ENCODE measurements at regions not wholly inside any gene's neighbourhood (a gene's known extent, or its start where the extent isn't known, plus 50 kb on each side); places are given as distances from the start of the nearest gene placed in this dataset.

DNA sequence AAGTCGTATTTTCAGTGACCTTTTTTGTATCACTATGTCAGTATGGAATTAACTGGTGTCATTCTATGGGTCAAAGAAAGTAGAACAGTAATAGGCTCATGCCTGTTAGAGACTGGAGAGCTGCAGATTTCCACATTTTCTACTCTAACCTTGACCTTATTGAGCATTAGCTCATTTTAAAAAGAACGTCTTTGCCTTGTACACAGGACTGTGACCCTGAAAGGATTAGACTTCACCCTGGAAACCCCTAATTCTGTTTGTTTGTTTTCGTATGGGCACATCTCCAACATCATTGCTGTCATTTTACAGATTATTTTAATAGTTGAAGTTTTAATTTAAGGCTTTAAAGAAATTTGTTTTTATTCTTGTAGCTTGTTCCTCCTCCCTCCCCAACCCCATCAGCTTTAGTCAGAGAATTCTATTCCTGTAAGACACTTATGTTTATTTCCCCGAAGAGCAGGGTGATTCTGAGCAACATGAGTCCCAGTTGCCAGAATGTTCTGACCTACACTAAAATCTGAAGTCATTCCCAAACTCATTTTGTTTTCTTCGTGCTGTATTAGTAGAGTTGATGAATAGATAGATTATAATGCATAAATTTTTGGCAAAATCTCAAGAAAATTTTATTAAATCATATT lies 451.3 kb downstream of the FOXG1 start:
- no peak for DNase-seq (ENCODE audit: low read depth)

DNA sequence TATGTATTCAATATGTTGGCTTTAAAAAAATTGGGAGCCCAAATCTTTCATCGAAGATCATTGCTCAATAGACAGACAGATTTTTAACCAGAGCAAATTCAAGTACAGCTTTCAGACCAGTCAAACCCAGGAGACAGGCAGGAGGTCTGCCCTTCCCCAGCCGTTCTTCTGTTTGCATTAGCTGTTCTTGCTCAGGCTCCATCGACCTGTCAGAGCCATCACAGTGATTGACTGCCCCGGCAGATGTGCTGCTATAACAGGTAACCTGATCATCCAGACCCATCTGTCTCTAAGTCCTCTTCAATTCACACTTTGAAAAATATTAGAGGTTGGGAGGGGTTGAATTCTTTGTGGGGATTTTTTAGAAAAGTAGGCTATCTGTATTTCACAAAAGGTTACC lies 453.5 kb downstream of the FOXG1 start:
- DNase-seq (ENCODE audit: low read depth): no peak

DNA sequence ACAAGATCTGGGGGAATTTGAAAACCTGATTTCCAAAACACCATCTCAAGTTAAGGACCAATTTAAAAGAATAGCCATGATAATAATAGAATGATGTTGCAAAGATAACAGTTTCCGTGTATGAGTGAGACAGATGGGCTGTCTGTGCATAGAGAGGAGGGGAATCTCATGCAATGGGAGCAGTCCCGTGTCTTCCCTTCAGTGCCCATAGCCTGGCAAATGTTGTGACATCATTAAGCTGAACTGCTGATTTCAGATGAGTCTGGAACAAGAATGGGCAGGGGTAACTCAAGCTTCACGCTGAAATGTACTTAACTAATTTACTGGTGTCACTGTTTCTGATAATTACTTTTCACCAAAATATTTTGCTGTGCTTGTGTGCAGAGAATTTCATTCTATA lies 454.0 kb downstream of the FOXG1 start:
- DNase-seq (ENCODE audit: low read depth): no peak

DNA sequence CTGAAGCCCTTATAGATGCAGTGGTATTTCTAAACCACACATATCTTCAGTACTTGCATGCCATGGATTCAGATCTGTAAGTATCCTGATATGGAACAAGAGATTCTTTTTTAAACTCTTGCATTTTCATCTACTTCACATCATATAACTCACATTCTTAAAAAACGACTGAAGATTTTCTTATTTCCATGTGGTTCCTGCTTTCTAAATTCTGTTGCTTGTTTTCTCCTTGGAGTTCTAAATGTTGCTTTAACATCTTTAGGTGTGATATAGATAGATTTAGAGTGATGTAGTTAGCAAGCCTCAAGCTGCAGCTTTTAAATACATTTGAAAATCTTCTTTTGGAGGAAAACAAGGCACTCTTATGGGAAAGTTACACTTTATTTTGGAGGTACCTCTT lies 455.4 kb downstream of the FOXG1 start:
- no peak for DNase-seq (ENCODE audit: low read depth)

DNA sequence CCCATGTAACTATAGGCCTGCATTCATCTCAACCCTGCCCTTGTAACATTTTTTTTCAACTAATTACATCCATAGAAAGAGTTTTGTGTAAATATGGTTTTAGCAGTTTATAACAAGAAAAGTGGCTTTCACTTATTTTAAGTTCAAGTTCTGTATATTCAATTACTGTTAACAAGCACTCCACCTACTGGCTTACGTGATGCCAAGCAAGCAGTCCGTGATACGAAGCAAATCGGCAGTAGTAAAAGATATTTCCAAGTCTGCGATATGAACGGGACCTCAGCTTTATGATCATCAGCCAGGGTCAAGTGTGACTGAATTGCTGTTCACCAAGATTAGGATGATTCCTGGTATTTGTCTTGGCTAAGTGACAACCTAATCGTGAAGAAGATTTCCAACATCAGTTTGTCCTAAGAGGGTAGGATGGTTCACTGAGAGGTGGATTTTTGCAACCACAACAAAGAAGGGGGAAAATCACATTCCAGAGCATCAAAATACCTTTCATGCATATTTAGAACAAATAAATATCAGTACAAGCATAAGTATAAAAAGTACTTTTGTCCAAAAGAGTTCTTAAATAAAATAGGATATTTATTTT lies 456.2 kb downstream of the FOXG1 start:
- no peak for DNase-seq (ENCODE audit: low read depth)

DNA sequence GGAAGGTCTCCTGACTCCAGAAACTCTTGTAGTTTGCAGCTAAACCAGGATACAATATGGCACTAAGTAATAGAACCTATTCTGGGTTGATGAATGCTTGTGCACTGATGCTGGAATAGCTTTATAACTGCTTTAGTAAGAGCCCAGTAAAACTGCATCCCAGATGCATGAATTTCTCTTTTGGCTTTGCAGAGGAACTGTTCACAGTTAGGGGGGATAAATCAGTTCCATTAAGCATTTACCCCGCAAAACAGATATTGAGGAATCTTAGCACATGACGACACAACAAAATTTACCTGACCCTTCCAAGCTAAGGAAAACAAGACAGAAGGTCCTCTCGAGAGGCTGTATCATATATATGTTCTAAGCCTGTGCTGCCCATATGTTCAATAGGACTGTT lies 457.4 kb downstream of the FOXG1 start:
- DNase-seq (ENCODE audit: low read depth): no peak

DNA sequence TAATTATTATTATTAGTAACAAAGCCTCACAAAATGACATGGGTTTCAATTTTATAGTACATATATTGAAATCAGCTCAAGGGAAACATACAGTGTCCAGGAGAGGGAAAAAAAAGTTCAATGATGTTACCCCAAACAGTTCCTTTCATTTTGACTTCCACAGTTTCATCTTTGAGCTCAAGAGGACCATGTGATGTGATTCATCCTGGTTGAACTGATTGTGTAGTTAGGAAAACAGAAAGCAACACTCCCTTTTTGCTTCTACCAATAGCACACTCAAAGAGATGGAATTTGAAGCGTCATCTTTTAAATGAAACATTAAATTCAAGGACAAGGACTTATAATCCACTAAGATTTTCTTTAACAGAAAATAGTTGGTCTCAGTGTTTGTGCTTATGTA lies 461.0 kb downstream of the FOXG1 start:
- no peak for DNase-seq (ENCODE audit: low read depth)

DNA sequence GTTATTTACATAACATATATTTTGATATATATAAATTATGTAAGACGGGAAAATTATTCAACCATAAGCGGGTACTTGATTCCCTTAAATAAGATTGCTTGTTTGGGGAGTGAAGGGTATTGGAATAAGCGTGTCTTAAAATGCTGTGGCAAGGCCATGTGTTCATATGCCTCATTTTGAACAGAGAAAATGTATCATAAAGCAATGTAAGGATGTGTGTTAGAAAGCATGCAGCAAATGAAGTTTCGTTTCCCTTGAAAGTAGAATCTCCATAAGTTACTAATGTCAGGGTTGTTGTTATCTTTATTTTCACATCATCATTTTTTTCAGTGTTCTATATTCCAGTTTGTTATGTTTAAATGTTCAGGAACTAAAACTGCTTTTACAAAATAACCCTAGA lies 465.6 kb downstream of the FOXG1 start:
- no peak for DNase-seq (ENCODE audit: low read depth)

DNA sequence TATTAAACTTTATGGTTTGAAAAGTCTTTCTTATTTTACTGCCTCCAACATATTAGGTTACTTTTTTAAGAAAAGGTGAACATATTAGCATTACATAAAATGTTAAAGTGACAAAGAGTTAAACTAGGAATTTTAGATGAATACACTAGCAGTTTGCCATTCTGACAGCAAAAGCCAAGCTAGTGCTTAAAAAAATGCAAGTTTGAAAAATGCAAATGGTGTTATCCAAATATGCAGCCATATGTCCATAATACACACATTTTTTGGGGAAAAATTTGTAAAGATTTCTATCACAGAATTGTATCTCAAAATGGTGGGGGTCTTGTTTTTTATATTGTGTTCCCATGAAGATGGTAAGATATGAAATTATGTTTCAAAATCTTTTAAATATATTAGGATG lies 466.1 kb downstream of the FOXG1 start:
- DNase-seq (ENCODE audit: low read depth): no peak

DNA sequence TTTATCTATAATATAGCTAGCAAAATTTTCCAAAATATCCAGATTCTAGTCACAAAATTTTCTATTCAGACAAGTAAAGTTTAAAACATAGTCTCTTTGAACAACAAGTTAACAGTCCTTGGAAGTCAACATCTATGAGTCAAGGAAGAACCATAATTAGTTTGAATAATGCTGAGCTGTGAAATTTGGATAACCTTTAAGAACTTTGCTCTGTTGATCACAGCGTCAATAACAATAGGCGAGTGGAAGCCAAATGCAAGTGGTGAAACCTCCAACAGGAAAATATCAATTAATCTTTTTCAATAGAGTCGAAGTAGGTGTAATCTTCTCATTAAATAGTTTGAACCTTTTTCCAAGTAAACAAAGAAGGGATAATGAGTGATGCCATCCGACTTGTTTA lies 466.6 kb downstream of the FOXG1 start:
- DNase-seq (ENCODE audit: low read depth): no peak

DNA sequence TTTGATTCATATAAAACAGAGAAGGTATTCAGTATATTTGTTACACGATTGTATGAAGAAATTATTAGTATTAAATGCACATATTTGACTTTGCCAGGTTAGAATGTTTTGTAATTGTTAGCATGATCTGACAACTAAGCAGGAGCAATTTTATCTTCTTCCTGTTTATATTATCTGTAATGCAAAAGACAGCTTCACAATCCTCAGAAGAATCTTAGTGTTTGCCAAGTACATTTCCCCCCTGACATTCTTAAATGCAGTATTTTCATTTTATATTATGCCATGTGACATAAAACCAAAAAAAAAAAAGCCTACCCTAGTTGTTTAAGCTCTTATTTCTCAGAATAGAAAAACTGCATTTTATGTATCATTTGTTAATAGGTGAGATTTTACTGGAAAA lies 469.4 kb downstream of the FOXG1 start:
- DNase-seq (ENCODE audit: low read depth): no peak

DNA sequence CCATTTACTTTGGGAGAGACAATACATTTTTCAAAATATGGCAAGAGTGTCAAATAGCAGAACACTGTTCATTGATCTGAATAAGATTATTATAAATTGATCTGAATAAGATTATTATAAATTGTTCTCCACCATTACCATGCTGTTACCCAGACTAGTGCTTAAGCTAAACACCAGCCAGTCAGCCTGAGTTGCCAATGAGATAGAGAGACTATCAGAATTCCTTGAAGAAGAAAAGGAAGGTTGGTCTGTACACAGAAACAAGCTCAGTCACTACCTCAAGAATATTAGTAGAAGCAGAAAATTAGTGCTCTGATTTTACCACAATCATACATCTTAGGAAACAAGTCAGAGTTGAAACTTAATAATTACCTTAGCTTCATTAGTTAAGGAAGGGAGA lies 469.8 kb downstream of the FOXG1 start:
- DNase-seq (ENCODE audit: low read depth): no peak

DNA sequence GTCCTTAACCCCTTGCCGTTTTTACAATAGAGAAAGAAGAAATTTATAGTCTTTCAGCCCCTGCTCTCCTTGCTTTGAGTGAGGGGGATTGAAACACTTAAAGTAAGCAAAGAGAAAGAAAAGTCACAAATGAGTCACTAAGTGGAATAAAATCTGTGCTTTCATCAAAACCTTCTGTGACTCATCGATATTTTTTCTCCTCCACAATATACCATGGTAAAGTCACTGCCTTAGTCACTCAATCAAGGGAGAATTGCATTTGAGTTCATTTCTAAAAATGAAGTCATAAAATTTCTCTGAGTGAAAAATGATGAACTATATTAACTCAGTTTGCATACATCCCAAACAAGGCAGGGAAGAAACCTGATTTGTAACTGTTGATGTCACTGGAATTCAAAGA lies 470.3 kb downstream of the FOXG1 start:
- DNase-seq (ENCODE audit: low read depth): peak; percentile 88

DNA sequence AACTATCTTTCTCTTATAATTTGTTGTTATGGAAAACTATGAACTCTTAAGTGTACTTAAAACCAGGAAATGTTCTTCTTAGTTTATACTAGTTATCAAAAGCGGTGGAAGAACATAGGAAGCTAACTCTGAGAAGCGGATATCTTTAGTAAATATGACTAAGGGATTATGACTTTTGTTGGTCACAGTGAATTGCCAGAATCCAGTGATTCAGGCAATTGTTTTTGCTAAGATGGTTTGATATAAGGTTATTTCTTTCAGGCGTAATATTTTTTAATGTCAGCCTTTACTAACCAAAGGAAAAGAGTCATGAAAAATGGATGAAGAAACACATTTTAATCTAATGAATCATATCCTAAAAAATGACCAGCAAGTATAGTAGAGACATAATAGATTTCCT lies 473.5 kb downstream of the FOXG1 start:
- DNase-seq (ENCODE audit: low read depth): peak; percentile 88

DNA sequence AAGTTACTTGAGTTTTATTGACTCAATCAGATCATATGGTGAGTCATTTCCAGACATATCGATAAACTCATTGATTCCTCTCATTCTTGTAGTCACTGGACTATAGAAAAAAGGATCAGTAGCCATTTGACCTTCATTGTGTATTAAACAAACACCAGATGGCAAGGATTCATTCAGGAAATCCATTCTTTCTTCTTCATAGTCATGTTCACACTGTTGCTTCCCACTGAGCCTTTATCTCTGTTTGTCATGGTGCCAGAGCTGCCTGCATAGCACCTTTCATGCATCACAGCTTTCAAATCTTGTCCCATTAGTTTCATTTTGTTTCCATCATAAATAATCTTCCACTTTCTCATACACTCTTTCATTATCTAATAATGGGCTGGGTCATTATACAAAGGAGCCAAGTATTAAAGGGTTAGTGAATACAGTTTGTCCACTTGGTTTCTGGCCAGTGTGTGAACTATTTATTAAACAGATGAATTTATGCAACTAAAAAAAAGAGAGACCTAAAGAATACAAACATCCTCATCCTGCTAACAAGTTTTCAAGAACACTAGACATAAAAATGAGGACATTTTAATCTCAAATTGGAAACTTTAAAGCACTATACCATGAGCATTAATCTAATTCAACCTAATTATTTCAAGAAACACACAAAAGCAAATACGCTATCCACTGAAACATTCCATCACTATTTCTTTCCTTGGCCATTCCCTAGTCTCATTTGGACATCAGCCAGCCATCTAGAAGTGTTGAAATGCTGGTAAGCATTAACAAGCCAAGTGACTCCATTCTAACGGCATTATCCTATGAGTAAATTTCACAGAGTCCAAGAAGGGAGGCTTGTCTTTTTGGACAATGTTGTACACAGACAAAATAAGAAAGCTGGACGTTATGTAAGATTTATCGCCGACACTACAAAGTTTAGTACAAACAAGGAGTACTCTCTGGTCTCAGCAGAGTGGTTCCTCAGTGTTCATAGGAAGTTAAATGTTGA lies 476.5 kb downstream of the FOXG1 start:
- DNase-seq (ENCODE audit: low read depth): no peak

DNA sequence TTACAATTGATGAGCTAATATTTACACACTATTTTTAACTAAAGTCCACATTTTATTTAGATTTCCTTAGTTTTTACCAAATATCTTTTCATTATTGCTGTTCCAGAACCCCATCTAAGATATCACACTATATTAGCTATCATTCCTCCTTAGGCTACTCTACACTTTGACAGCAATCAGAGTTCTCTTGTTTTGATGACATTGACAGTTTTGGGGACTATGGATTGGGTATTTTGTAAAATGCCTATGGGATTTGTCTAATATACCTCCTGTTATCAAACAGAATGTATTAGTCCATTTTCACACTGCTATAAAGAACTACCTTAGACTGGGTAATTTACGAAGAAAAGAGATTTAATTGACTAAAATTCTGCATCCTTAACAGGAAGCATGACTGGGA lies 489.1 kb downstream of the FOXG1 start:
- DNase-seq (ENCODE audit: low read depth): no peak

DNA sequence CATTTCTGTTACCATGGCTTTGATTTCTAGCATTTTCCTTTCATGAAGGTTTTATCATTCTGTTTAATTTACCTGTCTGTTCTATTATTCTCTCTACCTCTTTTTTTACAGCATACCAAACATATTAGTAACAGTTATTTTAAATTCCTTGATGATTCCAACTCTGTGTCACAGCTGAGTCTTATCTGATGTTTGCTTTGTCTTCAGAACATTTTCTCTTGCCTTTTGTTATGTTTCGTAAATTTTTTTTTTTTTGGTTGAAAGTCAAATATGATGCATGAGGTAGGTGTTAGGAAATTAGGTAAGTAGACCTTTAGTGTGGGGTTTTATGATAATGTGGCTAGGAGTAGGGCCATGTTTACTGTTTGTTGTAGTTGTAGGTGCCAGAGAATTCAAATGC lies 496.4 kb downstream of the FOXG1 start:
- no peak for DNase-seq (ENCODE audit: low read depth)

DNA sequence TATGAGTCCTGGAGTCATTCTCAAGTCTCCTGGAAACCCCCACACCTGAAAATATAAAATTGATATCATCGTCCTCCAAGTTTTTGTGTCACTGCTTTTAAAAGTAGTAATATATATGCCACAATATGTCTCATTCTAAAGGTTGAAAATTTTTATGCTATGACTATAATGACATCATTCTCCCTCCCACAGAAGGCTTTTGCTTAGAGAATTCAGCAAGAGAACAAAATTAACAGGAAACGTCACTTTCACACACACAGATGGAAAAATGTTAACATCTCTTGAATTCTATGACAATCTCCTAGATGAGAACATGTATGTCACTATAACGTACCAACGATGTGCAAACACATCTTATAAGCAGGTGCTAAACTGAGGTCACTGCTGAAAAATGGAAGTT lies 498.3 kb downstream of the FOXG1 start:
- no peak for DNase-seq (ENCODE audit: low read depth)

DNA sequence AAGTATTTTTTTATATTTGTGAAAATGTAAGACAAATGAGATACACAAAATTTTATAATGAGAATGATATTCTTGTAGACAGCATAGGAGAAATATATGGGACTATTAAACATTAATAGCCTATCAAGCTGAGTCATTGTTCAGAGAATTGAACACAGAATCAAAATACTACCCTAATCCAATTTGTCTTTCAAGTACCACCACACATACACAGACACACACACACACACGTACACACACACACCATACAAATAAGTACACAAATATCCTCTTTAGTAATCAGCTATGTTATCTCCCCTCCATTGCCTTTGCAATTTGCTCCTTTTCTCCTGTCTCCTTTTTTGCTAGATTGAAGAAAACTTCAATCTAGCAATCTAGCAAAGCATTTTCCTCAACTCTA lies 499.3 kb downstream of the FOXG1 start:
- DNase-seq (ENCODE audit: low read depth): no peak

DNA sequence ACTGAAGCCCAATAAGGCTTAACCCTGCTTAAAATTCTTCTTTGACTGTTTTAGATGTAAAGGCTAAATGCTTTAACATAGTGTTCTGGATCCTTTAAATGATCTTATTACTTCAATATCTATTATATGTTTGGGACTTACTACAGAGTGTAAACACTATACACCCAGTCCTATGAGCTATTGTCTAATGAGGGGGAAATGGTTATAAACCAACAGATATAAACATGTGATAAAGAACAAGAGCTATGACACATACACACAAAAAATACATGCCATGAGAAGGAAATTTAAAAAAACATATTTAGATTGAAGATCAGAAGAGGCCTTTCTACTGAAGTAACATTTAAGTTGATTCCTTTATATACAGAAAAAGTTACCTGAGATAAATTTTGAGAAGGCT lies 505.1 kb downstream of the FOXG1 start:
- DNase-seq (ENCODE audit: low read depth): no peak

DNA sequence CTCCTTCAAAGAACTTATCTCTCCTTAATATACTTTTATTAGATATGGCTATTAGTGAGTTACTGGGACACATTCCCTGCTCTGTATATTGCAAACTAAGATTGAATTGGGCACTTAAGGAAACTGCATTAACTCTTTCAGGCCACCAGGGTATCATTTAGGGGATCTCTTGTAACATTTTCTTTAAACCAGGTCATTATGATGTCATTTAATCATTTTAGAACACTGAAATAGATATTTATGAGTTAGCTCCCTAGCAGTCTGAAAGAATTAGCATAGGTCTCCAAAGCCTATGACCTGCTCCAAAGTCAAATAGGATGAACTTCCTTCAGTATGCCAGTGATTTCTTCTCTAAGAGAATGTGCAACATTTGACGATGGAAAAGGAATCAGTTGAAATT lies 506.9 kb downstream of the FOXG1 start:
- no peak for DNase-seq (ENCODE audit: low read depth)

DNA sequence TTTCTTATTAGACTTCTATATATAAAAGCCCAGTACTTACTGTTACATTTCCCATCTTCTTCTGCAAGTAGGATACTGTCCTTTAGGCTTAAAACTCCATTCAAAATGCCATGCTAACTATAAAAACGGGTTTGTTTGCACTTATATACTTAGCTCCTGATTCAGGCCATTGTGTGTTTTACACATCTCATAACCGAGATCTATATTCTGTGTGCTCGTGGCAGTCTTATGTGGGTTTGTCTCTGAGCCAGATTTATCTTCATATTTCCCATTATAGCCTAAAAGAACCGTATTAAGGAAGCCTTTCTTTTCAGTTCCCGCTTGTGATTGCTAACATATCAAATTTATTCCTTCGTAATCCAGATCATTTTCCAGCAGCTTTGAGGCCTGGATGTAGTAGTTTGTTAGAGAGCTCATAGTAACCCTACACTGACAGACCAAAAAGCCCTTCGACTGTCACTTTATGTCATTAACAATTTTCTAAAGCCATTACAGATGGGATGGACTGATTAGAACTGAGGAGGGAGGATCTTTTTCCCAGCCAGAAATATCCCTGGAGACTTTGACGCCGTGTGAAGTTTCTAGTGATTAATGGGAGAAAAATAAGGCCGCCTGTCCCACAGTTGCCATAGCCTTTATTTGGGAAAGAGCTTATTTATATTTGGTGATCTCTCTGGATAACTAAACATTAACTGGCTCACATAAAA lies 508.5 kb downstream of the FOXG1 start:
- no peak for DNase-seq (ENCODE audit: low read depth)

Measured in HS-5 (cell line).